ENCODE measurements at regions not wholly inside any gene's neighbourhood (a gene's known extent, or its start where the extent isn't known, plus 50 kb on each side); places are given as distances from the start of the nearest gene placed in this dataset.
A peak's percentile ranks its signal among the peaks of the same experiment; 100 is the strongest.

DNA sequence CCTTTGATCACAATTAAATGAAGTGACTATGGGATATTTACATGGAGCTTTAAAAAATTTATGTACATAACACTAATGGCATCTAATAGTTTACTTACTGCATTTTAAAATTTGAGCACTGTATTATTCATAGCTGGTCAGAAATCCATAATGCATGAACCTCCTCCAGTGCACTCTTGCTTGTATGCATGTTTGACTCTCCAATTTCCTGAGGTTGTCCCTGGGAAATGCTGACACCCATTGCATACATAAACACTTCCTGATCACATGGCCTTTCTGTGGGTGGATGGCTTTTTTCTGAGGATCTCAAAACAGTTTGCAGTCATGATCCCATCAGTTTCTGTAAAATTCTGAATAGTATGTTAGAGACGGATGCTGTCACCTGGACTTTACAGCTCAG is 577.8 kb downstream of the REEP3 start:
- Histone ChIP-seq H3K4me3 (no peak overlapping the region), H3K36me3 (no peaks in the 10 kb centered on the region), H3K9me3 (no peaks in the 10 kb centered on the region), H3K4me1 (replicated peaks) (no peaks in the 10 kb centered on the region), H3K27ac (no peak overlapping the region), H3K27me3 (replicated peaks; ENCODE audit: insufficient read depth) (no peaks in the 10 kb centered on the region)
- TF ChIP-seq, protein P1, sequence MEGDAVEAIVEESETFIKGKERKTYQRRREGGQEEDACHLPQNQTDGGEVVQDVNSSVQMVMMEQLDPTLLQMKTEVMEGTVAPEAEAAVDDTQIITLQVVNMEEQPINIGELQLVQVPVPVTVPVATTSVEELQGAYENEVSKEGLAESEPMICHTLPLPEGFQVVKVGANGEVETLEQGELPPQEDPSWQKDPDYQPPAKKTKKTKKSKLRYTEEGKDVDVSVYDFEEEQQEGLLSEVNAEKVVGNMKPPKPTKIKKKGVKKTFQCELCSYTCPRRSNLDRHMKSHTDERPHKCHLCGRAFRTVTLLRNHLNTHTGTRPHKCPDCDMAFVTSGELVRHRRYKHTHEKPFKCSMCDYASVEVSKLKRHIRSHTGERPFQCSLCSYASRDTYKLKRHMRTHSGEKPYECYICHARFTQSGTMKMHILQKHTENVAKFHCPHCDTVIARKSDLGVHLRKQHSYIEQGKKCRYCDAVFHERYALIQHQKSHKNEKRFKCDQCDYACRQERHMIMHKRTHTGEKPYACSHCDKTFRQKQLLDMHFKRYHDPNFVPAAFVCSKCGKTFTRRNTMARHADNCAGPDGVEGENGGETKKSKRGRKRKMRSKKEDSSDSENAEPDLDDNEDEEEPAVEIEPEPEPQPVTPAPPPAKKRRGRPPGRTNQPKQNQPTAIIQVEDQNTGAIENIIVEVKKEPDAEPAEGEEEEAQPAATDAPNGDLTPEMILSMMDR (IDR thresholded peaks at IDR 0.05): no peak
- TF ChIP-seq POLR2AphosphoS5 (IDR thresholded peaks at IDR 0.05) (no peak), POLR2A (IDR thresholded peaks at IDR 0.05) (no peak)
- intact Hi-C loops (cut with DNase I): no loop called here
- no peak for DNase-seq (ENCODE audit: low spot score)
- WGBS: 75% methylated on average over 1 of the region's 1 CpG

DNA sequence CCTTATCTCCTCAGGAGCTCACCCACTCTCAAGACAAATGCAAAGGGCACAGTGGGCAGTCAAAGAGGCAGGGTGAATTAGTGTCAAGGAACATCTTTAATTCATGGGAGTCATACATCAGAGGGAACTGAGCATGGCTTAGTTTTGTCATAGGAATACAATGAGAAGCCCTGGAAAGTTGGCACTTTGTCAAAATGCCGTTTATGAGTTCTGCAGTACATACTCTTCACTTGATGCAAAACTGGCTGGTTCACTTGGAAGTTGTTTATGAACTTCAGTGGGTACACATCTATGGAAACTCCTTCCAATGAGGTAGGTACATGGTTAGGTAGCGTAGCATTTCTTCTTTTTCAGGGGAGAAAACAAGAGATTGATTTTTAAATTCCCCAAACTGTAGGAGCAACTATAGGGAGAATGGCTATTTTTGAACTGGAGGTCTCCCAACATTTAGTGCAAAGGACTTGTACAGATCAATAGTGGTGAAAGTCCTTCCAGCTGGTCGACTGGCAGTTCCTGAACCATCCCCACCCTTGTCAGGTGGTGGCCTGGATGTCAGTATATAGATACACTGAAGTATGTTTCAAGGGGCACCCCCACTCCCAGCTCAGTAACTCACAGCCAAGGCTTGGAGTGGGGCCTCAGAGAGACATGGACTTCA is 580.5 kb downstream of the REEP3 start:
- Histone ChIP-seq H3K4me1 (replicated peaks) (no peaks in the 10 kb centered on the region), H3K27me3 (replicated peaks; ENCODE audit: insufficient read depth) (no peaks in the 10 kb centered on the region), H3K4me3 (no peak overlapping the region), H3K27ac (no peak overlapping the region), H3K9me3 (no peaks in the 10 kb centered on the region), H3K36me3 (no peaks in the 10 kb centered on the region)
- intact Hi-C loops (cut with DNase I): no loop called here
- peak; percentile 37 for TF ChIP-seq POLR2AphosphoS5 (IDR thresholded peaks at IDR 0.05)
- TF ChIP-seq, protein P1 (IDR thresholded peaks at IDR 0.05): no peak
- 51% methylated on average over 3 of the region's 3 CpGs for WGBS
- peak; percentile 25 for DNase-seq (ENCODE audit: low spot score)

DNA sequence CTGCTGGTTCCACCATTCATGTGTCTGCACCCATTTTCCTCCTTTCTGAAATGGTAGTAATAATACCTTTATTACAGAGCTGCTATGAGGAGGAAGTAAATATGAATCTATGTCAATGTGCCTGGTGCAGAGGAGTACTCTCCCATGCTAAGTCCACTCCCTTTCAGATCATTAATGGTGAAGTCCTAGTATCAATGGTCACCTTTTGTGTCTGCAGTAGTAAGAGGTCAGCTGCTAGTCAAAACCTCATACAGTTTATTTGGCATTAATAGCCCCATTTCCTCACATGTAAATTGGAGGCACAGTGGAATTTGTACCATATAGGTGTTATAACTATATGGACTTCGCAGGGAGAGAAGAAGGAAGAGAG is 581.0 kb downstream of the REEP3 start:
- Histone ChIP-seq H3K27me3 (replicated peaks; ENCODE audit: insufficient read depth) (no peaks in the 10 kb centered on the region), H3K9me3 (no peaks in the 10 kb centered on the region), H3K4me3 (no peak overlapping the region), H3K36me3 (no peaks in the 10 kb centered on the region), H3K27ac (no peak overlapping the region), H3K4me1 (replicated peaks) (no peaks in the 10 kb centered on the region)
- intact Hi-C loops (cut with DNase I): no loop called here
- DNase-seq (ENCODE audit: low spot score): no peak
- 86% methylated on average over 1 of the region's 1 CpG for WGBS
- no peak for TF ChIP-seq POLR2AphosphoS5 (IDR thresholded peaks at IDR 0.05)
- TF ChIP-seq, protein P1 (IDR thresholded peaks at IDR 0.05): no peak
- no peak for TF ChIP-seq POLR2A (IDR thresholded peaks at IDR 0.05)

DNA sequence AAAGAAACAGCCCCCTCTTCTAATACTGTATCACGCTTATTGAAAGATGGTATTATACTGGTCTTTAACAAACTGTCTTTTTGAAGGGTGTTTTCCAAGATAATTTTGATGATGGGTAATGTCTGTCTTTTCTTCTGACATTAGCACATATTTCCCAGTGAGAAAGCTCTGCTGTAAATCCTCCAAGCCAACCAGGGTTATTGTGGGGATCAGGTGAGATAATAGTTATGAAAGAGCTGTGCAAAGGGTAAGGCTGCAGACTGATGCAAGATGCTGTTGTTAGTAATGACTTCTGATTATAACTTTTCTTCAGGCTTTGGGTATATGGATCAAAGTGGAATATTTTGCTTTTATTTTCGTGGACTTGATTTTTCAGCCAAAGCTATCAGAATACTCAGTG is 581.7 kb downstream of the REEP3 start:
- H3K4me1 ChIP-seq (replicated peaks): no peaks in the 10 kb centered on the region
- H3K9me3 ChIP-seq: no peaks in the 10 kb centered on the region
- no peak overlapping the region for H3K27ac ChIP-seq
- no peak for TF ChIP-seq POLR2A (IDR thresholded peaks at IDR 0.05)
- TF ChIP-seq, protein P1 (IDR thresholded peaks at IDR 0.05): no peak
- no peak for TF ChIP-seq POLR2AphosphoS5 (IDR thresholded peaks at IDR 0.05)
- no peaks in the 10 kb centered on the region for H3K27me3 ChIP-seq (replicated peaks; ENCODE audit: insufficient read depth)
- H3K4me3 ChIP-seq: no peak overlapping the region
- no peaks in the 10 kb centered on the region for H3K36me3 ChIP-seq
- intact Hi-C loops (cut with DNase I): no loop called here
- no peak for DNase-seq (ENCODE audit: low spot score)
- WGBS: 91% methylated on average over 2 of the region's 2 CpGs

DNA sequence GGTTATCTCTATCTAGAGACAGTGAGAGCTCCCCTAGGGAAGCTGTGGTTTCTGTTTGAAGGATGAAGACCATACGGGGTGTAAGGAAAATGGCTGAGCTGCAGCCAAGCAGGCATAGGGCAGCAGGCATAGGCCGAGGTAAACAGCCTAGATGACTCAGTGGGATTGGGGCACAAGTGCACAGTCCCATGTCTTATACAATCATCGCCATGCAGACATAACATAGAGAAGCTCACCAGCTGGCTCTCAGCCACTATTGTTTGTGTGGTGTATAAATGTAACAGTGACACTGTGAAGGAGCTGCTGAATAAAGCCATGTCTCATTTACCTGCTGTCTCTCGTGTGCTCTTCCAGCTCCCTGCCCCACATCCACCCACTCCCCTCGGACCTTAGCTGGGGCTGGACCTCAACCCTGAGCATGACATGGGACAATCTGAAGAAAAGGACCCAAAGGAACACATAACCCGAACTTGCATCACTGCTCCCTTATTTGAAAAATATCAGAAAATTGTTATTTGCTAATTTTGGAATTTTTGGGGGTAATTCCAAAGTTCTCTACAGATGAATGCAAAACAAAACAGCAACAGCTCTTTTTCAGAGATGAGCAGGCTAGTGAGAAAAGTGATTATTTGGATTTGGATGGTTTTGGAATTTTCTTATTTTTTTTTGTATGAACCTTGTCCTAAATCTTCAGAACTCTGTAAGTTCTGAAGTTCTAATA is 582.7 kb downstream of the REEP3 start:
- Histone ChIP-seq H3K9me3 (no peaks in the 10 kb centered on the region), H3K4me3 (no peak overlapping the region), H3K36me3 (no peaks in the 10 kb centered on the region), H3K4me1 (replicated peaks) (no peaks in the 10 kb centered on the region), H3K27ac (no peak overlapping the region), H3K27me3 (replicated peaks; ENCODE audit: insufficient read depth) (no peaks in the 10 kb centered on the region)
- TF ChIP-seq, protein P1 (IDR thresholded peaks at IDR 0.05): no peak
- TF ChIP-seq POLR2A (IDR thresholded peaks at IDR 0.05): no peak
- no peak for TF ChIP-seq POLR2AphosphoS5 (IDR thresholded peaks at IDR 0.05)
- no peak for DNase-seq (ENCODE audit: low spot score)
- 80% methylated on average over 6 of the region's 6 CpGs for WGBS
- intact Hi-C loops (cut with DNase I): no loop called here
